ENCODE measurements at regions not wholly inside any gene's neighbourhood (a gene's known extent, or its start where the extent isn't known, plus 50 kb on each side); places are given as distances from the start of the nearest gene placed in this dataset.

- H3K4me3 Mint-ChIP-seq: no peak overlapping the region
- H3K27me3 Mint-ChIP-seq: peaks cover 2% of the 10 kb centered on the region
- H3K9me3 Mint-ChIP-seq (ENCODE audit: low read depth): no peaks in the 10 kb centered on the region
- H3K36me3 Mint-ChIP-seq (ENCODE audit: low read depth): no peaks in the 10 kb centered on the region
- no peak overlapping the region for H3K27ac Mint-ChIP-seq
- intact Hi-C loops (cut with DNase I, micrococcal nuclease): no loop called here
- no peak for DNase-seq
- ChIA-PET CTCF (interaction anchor here (0.6 to 1.5 kb wide), 3 partner anchors 23 to 300 kb away, joined by 3 read pairs; no protein-coding TSS in a partner anchor), POLR2A (interaction anchor here (0.6 kb wide), 1 partner anchor 65 kb away, joined by 4 read pairs; no protein-coding TSS in a partner anchor)
- no peak for ATAC-seq
- H3K4me1 Mint-ChIP-seq: no peaks in the 10 kb centered on the region
These were observed 109.8 kb downstream of the ZNF280B start for GRCh38 chr22:22398530-22399327.

DNA sequence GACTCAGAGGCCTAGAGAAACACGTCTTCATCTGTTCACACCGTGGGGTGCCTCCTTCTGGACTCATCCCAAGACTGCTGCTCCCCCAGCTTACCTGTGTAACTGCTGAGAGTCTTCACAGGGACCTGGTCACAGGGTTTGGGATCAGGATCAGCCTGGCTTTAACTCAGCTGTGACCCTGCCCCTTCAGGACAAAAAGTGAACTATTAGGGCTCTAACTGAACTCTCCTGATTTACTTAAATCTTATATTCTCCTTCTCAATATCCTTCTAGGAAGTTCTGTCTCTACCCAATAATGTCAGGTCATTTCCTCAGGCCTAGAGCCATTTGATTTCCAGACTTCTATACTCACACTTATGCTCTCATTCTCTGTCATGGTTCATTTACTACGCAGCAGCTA is 108.4 kb downstream of the ZNF280B start:
- H3K36me3 Mint-ChIP-seq (ENCODE audit: low read depth): no peaks in the 10 kb centered on the region
- no peaks in the 10 kb centered on the region for H3K4me1 Mint-ChIP-seq
- CTCF ChIA-PET: no interaction called here
- ATAC-seq (no peak), DNase-seq (no peak)
- intact Hi-C loops (cut with DNase I, micrococcal nuclease): no loop called here
- POLR2A ChIA-PET: no interaction called here
- no peaks in the 10 kb centered on the region for H3K9me3 Mint-ChIP-seq (ENCODE audit: low read depth)
- H3K27ac Mint-ChIP-seq: no peak overlapping the region
- peaks cover 2% of the 10 kb centered on the region for H3K27me3 Mint-ChIP-seq
- H3K4me3 Mint-ChIP-seq: no peak overlapping the region

GRCh38 chr22:22400964-22401363 is 107.6 kb downstream of the ZNF280B start:
- H3K9me3 Mint-ChIP-seq (ENCODE audit: low read depth): no peaks in the 10 kb centered on the region
- no peaks in the 10 kb centered on the region for H3K36me3 Mint-ChIP-seq (ENCODE audit: low read depth)
- ATAC-seq: no peak
- POLR2A ChIA-PET: no interaction called here
- peaks cover 2% of the 10 kb centered on the region for H3K27me3 Mint-ChIP-seq
- CTCF ChIA-PET: no interaction called here
- no peak overlapping the region for H3K27ac Mint-ChIP-seq
- no peak overlapping the region for H3K4me3 Mint-ChIP-seq
- intact Hi-C loops (cut with DNase I, micrococcal nuclease): no loop called here
- no peak for DNase-seq
- no peaks in the 10 kb centered on the region for H3K4me1 Mint-ChIP-seq

DNA sequence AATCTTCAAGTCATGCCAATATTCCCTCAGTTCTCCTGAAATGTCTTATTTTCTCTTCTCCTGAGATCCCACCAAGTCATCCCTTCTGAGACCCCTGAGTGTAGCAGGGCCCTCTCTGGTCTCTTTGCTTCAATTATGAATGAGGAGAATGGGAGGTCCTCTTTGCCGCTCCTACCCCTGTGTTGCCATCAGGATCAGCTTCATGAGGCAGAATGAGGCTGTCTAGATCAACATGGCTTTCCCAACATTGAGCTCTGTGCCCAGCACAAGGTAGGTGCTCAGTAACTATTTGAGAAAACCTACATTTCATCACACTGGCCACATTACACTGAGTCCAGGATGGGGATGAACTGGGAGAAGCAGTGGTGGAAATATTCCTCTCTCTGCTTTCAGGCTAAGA is 107.2 kb downstream of the ZNF280B start:
- ChIA-PET CTCF (no interaction called here), POLR2A (no interaction called here)
- Mint-ChIP-seq H3K27me3 (peaks cover 2% of the 10 kb centered on the region), H3K4me3 (no peak overlapping the region), H3K36me3 (ENCODE audit: low read depth) (no peaks in the 10 kb centered on the region), H3K4me1 (no peaks in the 10 kb centered on the region), H3K9me3 (ENCODE audit: low read depth) (no peaks in the 10 kb centered on the region), H3K27ac (no peak overlapping the region)
- ATAC-seq (no peak), DNase-seq (no peak)
- intact Hi-C loops (cut with DNase I, micrococcal nuclease): no loop called here

- Mint-ChIP-seq H3K27ac (no peak overlapping the region), H3K4me3 (no peak overlapping the region), H3K4me1 (no peaks in the 10 kb centered on the region), H3K27me3 (peaks cover 4% of the 10 kb centered on the region), H3K36me3 (ENCODE audit: low read depth) (no peaks in the 10 kb centered on the region), H3K9me3 (ENCODE audit: low read depth) (no peaks in the 10 kb centered on the region)
- ChIA-PET POLR2A (no interaction called here), CTCF (interaction anchor here (0.7 kb wide), 2 partner anchors 20 to 361 kb away, joined by 3 to 4 read pairs; no protein-coding TSS in a partner anchor)
- intact Hi-C loops (cut with DNase I, micrococcal nuclease): no loop called here
- ATAC-seq (no peak), DNase-seq (no peak)
These were observed 105.2 kb downstream of the ZNF280B start for GRCh38 chr22:22403306-22403705.

- Mint-ChIP-seq H3K9me3 (ENCODE audit: low read depth) (no peaks in the 10 kb centered on the region), H3K27ac (no peak overlapping the region), H3K4me3 (no peak overlapping the region), H3K4me1 (no peaks in the 10 kb centered on the region), H3K27me3 (peaks cover 7% of the 10 kb centered on the region), H3K36me3 (ENCODE audit: low read depth) (no peaks in the 10 kb centered on the region)
- ChIA-PET CTCF (interaction anchor here (0.7 kb wide), 1 partner anchor 361 kb away, joined by 4 read pairs; no protein-coding TSS in a partner anchor), POLR2A (no interaction called here)
- peak; percentile 30 for ATAC-seq
- intact Hi-C loops (cut with DNase I, micrococcal nuclease): no loop called here
- DNase-seq: no peak
These were observed 104.8 kb downstream of the ZNF280B start for GRCh38 chr22:22403771-22404170.

- intact Hi-C loops (cut with DNase I, micrococcal nuclease): no loop called here
- no peak overlapping the region for H3K4me3 Mint-ChIP-seq
- no peak overlapping the region for H3K27ac Mint-ChIP-seq
- H3K9me3 Mint-ChIP-seq (ENCODE audit: low read depth): no peaks in the 10 kb centered on the region
- DNase-seq (no peak), ATAC-seq (no peak)
- no peaks in the 10 kb centered on the region for H3K4me1 Mint-ChIP-seq
- H3K36me3 Mint-ChIP-seq (ENCODE audit: low read depth): no peaks in the 10 kb centered on the region
- ChIA-PET POLR2A (no interaction called here), CTCF (no interaction called here)
- peaks cover 9% of the 10 kb centered on the region for H3K27me3 Mint-ChIP-seq
These were observed 103.8 kb downstream of the ZNF280B start for GRCh38 chr22:22404598-22405284.

- H3K36me3 Mint-ChIP-seq (ENCODE audit: low read depth): no peaks in the 10 kb centered on the region
- POLR2A ChIA-PET: no interaction called here
- ATAC-seq (no peak), DNase-seq (no peak)
- no peaks in the 10 kb centered on the region for H3K9me3 Mint-ChIP-seq (ENCODE audit: low read depth)
- CTCF ChIA-PET: interaction anchor here (0.8 kb wide), 1 partner anchor 55 kb away, joined by 3 read pairs; no protein-coding TSS in a partner anchor
- H3K27ac Mint-ChIP-seq: no peak overlapping the region
- intact Hi-C loops (cut with DNase I, micrococcal nuclease): no loop called here
- H3K27me3 Mint-ChIP-seq: peaks cover 9% of the 10 kb centered on the region
- H3K4me1 Mint-ChIP-seq: no peaks in the 10 kb centered on the region
- no peak overlapping the region for H3K4me3 Mint-ChIP-seq
These were observed 102.0 kb downstream of the ZNF280B start for GRCh38 chr22:22406445-22407027.

DNA sequence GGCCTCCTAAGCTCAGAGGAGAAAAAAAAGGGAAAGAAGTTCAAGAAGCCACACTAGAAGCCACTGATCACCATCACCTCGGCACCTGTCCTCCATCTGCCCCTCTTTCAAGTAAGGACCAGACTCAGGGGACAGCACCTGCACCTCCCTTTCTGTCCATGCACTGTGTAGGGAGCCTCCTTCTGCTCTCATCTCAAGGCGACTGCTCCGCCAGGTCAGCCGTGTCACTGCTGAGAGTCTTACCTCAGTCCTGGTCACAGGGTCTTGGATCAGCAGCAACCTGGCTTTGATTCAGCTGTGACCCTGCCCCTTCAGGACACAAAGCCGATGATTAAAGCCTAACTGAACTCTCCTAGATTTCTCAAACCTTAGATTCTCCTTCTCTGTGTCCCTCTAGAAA is 101.5 kb downstream of the ZNF280B start:
- Mint-ChIP-seq H3K4me1 (no peaks in the 10 kb centered on the region), H3K36me3 (ENCODE audit: low read depth) (no peaks in the 10 kb centered on the region), H3K27ac (no peak overlapping the region), H3K4me3 (no peak overlapping the region), H3K27me3 (peaks cover 10% of the 10 kb centered on the region), H3K9me3 (ENCODE audit: low read depth) (no peaks in the 10 kb centered on the region)
- intact Hi-C loops (cut with DNase I, micrococcal nuclease): no loop called here
- DNase-seq: no peak
- POLR2A ChIA-PET: no interaction called here
- CTCF ChIA-PET: interaction anchor here (0.8 kb wide), 1 partner anchor 55 kb away, joined by 3 read pairs; no protein-coding TSS in a partner anchor
- no peak for ATAC-seq

DNA sequence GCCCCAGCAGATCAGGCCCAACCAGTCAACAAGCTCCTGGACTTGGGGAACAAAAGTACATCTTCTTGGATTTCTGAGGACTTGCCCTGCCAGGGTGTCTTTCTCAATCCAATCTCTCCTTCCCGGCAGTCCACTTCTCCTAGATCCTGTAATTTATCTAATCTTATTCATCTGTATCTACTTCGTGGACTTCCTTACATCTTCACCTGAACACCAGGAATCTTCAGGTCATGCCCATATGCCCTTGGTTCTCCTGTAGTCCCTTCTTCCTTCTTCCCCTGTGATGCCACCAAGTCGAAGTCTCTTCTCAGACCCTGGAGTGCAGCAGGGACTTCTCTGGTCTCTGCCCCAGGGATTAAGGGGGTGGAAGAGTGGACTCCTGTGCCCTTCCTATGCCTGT is 100.3 kb downstream of the ZNF280B start:
- Mint-ChIP-seq H3K4me3 (no peak overlapping the region), H3K36me3 (ENCODE audit: low read depth) (no peaks in the 10 kb centered on the region), H3K27ac (no peak overlapping the region), H3K9me3 (ENCODE audit: low read depth) (no peaks in the 10 kb centered on the region), H3K27me3 (peaks cover 18% of the 10 kb centered on the region), H3K4me1 (no peaks in the 10 kb centered on the region)
- ChIA-PET CTCF (interaction anchor here (1.7 kb wide), 1 partner anchor 14 kb away, joined by 6 read pairs; no protein-coding TSS in a partner anchor), POLR2A (no interaction called here)
- ATAC-seq: no peak
- DNase-seq: no peak
- intact Hi-C loops (cut with DNase I, micrococcal nuclease): no loop called here

DNA sequence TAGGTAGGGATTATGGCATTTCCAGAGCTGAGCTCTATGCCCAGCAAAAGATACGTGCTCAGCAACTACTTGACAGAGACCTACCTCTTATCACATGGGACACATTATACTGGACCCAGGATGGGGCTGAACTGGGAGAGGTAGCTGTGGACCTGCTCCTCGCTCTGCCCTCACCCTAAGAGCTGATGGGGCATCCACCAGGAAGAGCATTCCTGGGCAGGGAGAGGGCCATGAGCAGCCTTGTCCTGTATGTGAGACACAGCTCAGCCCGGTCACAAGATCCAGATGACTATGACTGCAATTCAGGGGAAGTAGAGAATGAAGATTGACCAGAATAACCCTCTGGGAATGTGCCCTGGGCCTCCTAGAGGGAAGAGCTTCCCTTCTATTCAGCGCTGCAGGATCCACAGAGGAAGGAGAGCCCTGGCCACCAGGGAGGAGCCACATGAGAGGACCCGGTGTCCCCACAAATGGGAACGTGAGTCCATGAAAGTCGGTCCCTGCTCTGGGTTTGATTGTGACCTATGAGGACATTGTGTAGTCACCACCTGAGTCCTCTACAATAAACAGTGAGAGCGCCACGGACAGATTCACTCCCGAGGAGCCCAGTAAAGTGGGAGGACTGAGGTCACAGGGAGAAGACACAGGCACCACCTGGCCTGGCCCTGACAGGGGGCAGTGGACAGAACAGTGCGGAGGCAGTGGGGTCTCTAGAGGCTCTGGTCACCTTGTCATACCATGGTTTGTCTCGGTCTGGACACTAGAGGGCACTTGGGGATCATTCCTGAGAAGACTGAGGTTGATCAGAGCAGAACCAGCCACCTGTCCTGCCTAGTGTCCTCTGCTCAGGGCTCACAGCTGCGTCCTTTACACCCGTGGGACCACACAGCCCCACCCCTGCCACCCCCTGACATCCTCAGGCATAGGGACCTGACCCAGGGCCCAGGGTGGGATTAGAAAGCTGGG is 99.5 kb downstream of the ZNF280B start:
- peak; percentile 36 for ATAC-seq

More for the DNA sequence above, 99.5 kb downstream of the ZNF280B start:
- Mint-ChIP-seq H3K4me1 (no peaks in the 10 kb centered on the region), H3K27ac (no peak overlapping the region), H3K27me3 (peaks cover 18% of the 10 kb centered on the region), H3K9me3 (ENCODE audit: low read depth) (no peaks in the 10 kb centered on the region), H3K36me3 (ENCODE audit: low read depth) (no peaks in the 10 kb centered on the region), H3K4me3 (no peak overlapping the region)
- POLR2A ChIA-PET: no interaction called here
- CTCF ChIA-PET: interaction anchor here (0.7 to 1.7 kb wide), 3 partner anchors 11 to 13 kb away, joined by 3 to 6 read pairs (median 3); no protein-coding TSS in a partner anchor
- intact Hi-C loops (cut with DNase I, micrococcal nuclease): no loop called here
- peak; percentile 19 for DNase-seq

Measured in activated CD4-positive, alpha-beta T cell treated with anti-CD3 and anti-CD28 coated beads for 36 hours (primary cell).